HCT116 (cell line): ENCODE measurements at regions not wholly inside any gene's neighbourhood (a gene's known extent, or its start where the extent isn't known, plus 50 kb on each side); places are given as distances from the start of the nearest gene placed in this dataset.

Experiments used
- ATAC-seq: fragments of 200-7000 bp; cut with Tn5 transposase; 2 replicates; pipeline ENCODE4 v1.9.1; 2020; ENCODE audit warnings: mild to moderate bottlenecking, moderate library complexity
- BruUV-seq: library from RNA; stranded (reverse); fragments of 400-500 nt; replicated peaks from 2 replicates; lab custom pipeline; 2021; lab: Mats Ljungman, UMichigan
- CTCF ChIA-PET: fragments of 300-600 bp; sonication (Branson Sonifier 250); formaldehyde crosslinking; loops from one replicate; lab custom pipeline; 2021; ENCODE audit warnings: antibody characterized with exemption; lab: Charles Lee
- POLR2A ChIA-PET: fragments of 300-600, 350-600 bp; sonication (Branson Sonifier 250); formaldehyde crosslinking; loops from one replicate; lab custom pipeline; 2021; ENCODE audit warnings: antibody characterized with exemption; lab: Charles Lee
- RAD21 ChIA-PET, 2 experiments: fragments of 300-600 bp; sonication (Branson Sonifier 250); formaldehyde crosslinking; loops; one replicate each; lab custom pipeline; 2023; ENCODE audit warnings: low total read pairs in 2 of 2; ENCODE audit not compliant: uncharacterized antibody in 2 of 2, unreplicated experiment in 2 of 2, low non-redundant PET in 1 of 2; lab: Charles Lee
- DNase-seq: peaks from one replicate; pipeline ENCODE4 v3.0.0-alpha.2; 2010; ENCODE audit warnings: low read depth, low spot score
- H2AFZ ChIP-seq: fragments of 200-600 bp; shearing (Covaris generic), sonication (generic); 2 replicates; pipeline ENCODE4 v1.6.1; 2017; ENCODE audit warnings: low read depth, mixed run types, mixed read lengths, antibody characterized with exemption, low read length; ENCODE audit not compliant: poor library complexity, severe bottlenecking
- H3K27ac ChIP-seq: 2 replicates; pipeline ENCODE4 v1.5.1; 2012; ENCODE audit warnings: low read depth, low read length
- H3K27me3 ChIP-seq: fragments of 200-600 bp; sonication (generic); 2 replicates; pipeline ENCODE4 v1.6.1; 2016; ENCODE audit warnings: mixed run types, low read length, mixed read lengths; ENCODE audit not compliant: insufficient read depth
- H3K36me3 ChIP-seq, 2 experiments: fragments of 200-500 bp in 1 of 2; fragments of 200-600 bp in 1 of 2; sonication (Bioruptor generic) in 1 of 2; sonication (generic) in 1 of 2; 2 replicates each; pipeline versions ENCODE4 v1.5.1 to v1.6.1; 2014 to 2016; ENCODE audit warnings: low read length in 2 of 2, inconsistent platforms in 1 of 2, mixed read lengths in 1 of 2, mixed run types in 1 of 2; ENCODE audit not compliant: insufficient read depth in 2 of 2, control insufficient read depth in 1 of 2
- H3K4me1 ChIP-seq, 2 experiments: fragments of 200-600 bp in 1 of 2; sonication (generic) in 1 of 2; 2 replicates each; pipeline versions ENCODE4 v1.5.1 to v1.6.1; 2012 to 2017; ENCODE audit warnings: low read length in 2 of 2, inconsistent platforms in 1 of 2, mild to moderate bottlenecking in 1 of 2, mixed read lengths in 1 of 2, mixed run types in 1 of 2, moderate library complexity in 1 of 2; ENCODE audit not compliant: insufficient read depth in 2 of 2, control insufficient read depth in 1 of 2
- H3K4me2 ChIP-seq: fragments of 200-600 bp; sonication (generic); 2 replicates; pipeline ENCODE4 v1.6.1; 2017; ENCODE audit warnings: mixed run types, low read length, mixed read lengths
- H3K4me3 ChIP-seq, 2 experiments: fragments of 200-600 bp in 1 of 2; sonication (generic) in 1 of 2; replicated peaks in 1 of 2; 2 replicates each; pipeline ENCODE4 v1.5.1; 2011 to 2016; ENCODE audit warnings: low read length in 2 of 2, control low read depth in 1 of 2, low read depth in 1 of 2, mild to moderate bottlenecking in 1 of 2, mixed read lengths in 1 of 2, mixed run types in 1 of 2
- H3K79me2 ChIP-seq: fragments of 200-600 bp; sonication (generic); 2 replicates; pipeline ENCODE4 v1.6.1; 2017; ENCODE audit warnings: mild to moderate bottlenecking, mixed run types, low read length, moderate library complexity, mixed read lengths; ENCODE audit not compliant: insufficient read depth
- H3K9ac ChIP-seq: fragments of 200-600 bp; sonication (generic); 2 replicates; pipeline ENCODE4 v1.6.1; 2016; ENCODE audit warnings: low read length, mixed read lengths
- H3K9me2 ChIP-seq: fragments of 200-600 bp; sonication (generic), shearing (Covaris generic); 2 replicates; pipeline ENCODE4 v1.6.1; 2017; ENCODE audit warnings: mixed run types, mild to moderate bottlenecking, moderate library complexity; ENCODE audit not compliant: insufficient read depth
- H3K9me3 ChIP-seq, 2 experiments: fragments of 200-500 bp in 1 of 2; fragments of 200-600 bp in 1 of 2; sonication (Bioruptor generic) in 1 of 2; sonication (generic) in 1 of 2; 2 replicates each; pipeline ENCODE4 v1.6.1; 2014 to 2017; ENCODE audit warnings: low read length in 2 of 2, mixed read lengths in 2 of 2, inconsistent platforms in 1 of 2, low read depth in 1 of 2, mild to moderate bottlenecking in 1 of 2, mixed run types in 1 of 2, moderate library complexity in 1 of 2; ENCODE audit not compliant: control insufficient read depth in 1 of 2, insufficient read depth in 1 of 2
- H4K20me1 ChIP-seq: fragments of 200-600 bp; sonication (generic), shearing (Covaris generic); 2 replicates; pipeline ENCODE4 v1.6.1; 2017; ENCODE audit warnings: mixed run types, mild to moderate bottlenecking, moderate library complexity; ENCODE audit not compliant: insufficient read depth
- CEBPB ChIP-seq: IDR thresholded peaks from 2 replicates; pipeline ENCODE4 v1.6.1; 2012; ENCODE audit warnings: low read depth
- EGR1 ChIP-seq: IDR thresholded peaks from 2 replicates; pipeline ENCODE4 v1.6.1; 2012; ENCODE audit warnings: low read depth
- EZH2 ChIP-seq: fragments of 200-600 bp; sonication (generic); IDR thresholded peaks from 2 replicates; pipeline ENCODE4 v1.6.1; 2017; ENCODE audit warnings: antibody characterized with exemption, mixed run types
- FOSL1 ChIP-seq: IDR thresholded peaks from 2 replicates; pipeline ENCODE4 v1.6.1; 2012; ENCODE audit warnings: low read depth
- JUND ChIP-seq: IDR thresholded peaks from 2 replicates; pipeline ENCODE4 v1.6.1; 2012
- POLR2AphosphoS5 ChIP-seq: IDR thresholded peaks from 2 replicates; pipeline ENCODE4 v1.6.1; 2011; ENCODE audit warnings: mild to moderate bottlenecking, low read depth, low read length, moderate library complexity
- RAD21 ChIP-seq: IDR thresholded peaks from 2 replicates; pipeline ENCODE4 v1.6.1; 2012; ENCODE audit warnings: low read depth, mild to moderate bottlenecking
- REST ChIP-seq: IDR thresholded peaks from 2 replicates; pipeline ENCODE4 v1.6.1; 2012; ENCODE audit warnings: low read depth
- SP1 ChIP-seq: IDR thresholded peaks from 2 replicates; pipeline ENCODE4 v1.6.1; 2012; ENCODE audit warnings: low read depth
- TCF7L2 ChIP-seq: IDR thresholded peaks from 2 replicates; pipeline ENCODE4 v1.7.0; 2011; ENCODE audit warnings: borderline replicate concordance, inconsistent platforms; ENCODE audit not compliant: insufficient read depth, insufficient read length; ENCODE audit errors: extremely low read depth
- YY1 ChIP-seq: IDR thresholded peaks from 2 replicates; pipeline ENCODE4 v1.6.1; 2011; ENCODE audit warnings: low read length, low read depth, moderate library complexity, mild to moderate bottlenecking; ENCODE audit not compliant: insufficient replicate concordance; ENCODE audit errors: extremely low read depth
- ZBTB33 ChIP-seq: IDR thresholded peaks from 2 replicates; pipeline ENCODE4 v1.6.1; 2011; ENCODE audit warnings: mild to moderate bottlenecking, low read length, moderate library complexity; ENCODE audit not compliant: insufficient replicate concordance; ENCODE audit errors: extremely low read depth
- ZFX ChIP-seq: fragments of 450-650 bp; IDR thresholded peaks from 2 replicates; pipeline ENCODE4 v1.6.1; 2017
- intact Hi-C: fragments of 100-400 bp; cut with micrococcal nuclease; formaldehyde crosslinking; loops from 2 replicates; pipeline ENCODE4 v1.10.0; 2022
- TF ChIP-seq, protein P1 (sequence below): IDR thresholded peaks from 2 replicates; pipeline ENCODE4 v1.6.1; 2012

GRCh38 chr5:39775086-39775796 lies 350.5 kb upstream of the DAB2 start:
- Histone ChIP-seq H3K27ac (no peak overlapping the region), H3K36me3 (no peaks in the 10 kb centered on the region), H3K79me2 (no peaks in the 10 kb centered on the region), H3K4me2 (no peak overlapping the region), H3K9ac (no peak overlapping the region), H3K27me3 (no peaks in the 10 kb centered on the region), H3K4me3 (no peak overlapping the region), H3K9me2 (no peaks in the 10 kb centered on the region), H4K20me1 (no peaks in the 10 kb centered on the region; the same call in 1 of the 2 replicates), H3K4me1 (peaks cover 0 to 5% of the 10 kb centered on the region in 2 experiments; a peak in 1 of 4 replicates), H3K9me3 (no peaks in the 10 kb centered on the region), H2AFZ (no peak overlapping the region)
- DNase-seq (no peak), ATAC-seq (no peak)
- ChIA-PET RAD21 (no interaction called here), CTCF (no interaction called here), POLR2A (no interaction called here)
- BruUV-seq = no TSS peak
- TF ChIP-seq RAD21 (no peak), ZBTB33 (no peak), YY1 (no peak), JUND (no peak)
- intact Hi-C loops = no loop called here

- H2AFZ ChIP-seq = no peak overlapping the region
- no peak overlapping the region for H3K27ac ChIP-seq
- ChIA-PET CTCF (no interaction called here), RAD21 (no interaction called here), POLR2A (no interaction called here)
- H3K9ac ChIP-seq = no peak overlapping the region
- no peaks in the 10 kb centered on the region for H3K36me3 ChIP-seq
- no peaks in the 10 kb centered on the region for H3K27me3 ChIP-seq
- H3K4me2 ChIP-seq = no peak overlapping the region
- no peaks in the 10 kb centered on the region; the same call in 1 of the 2 replicates for H4K20me1 ChIP-seq
- intact Hi-C loops = no loop called here
- BruUV-seq = no TSS peak
- DNase-seq = no peak
- no peaks in the 10 kb centered on the region for H3K79me2 ChIP-seq
- H3K9me3 ChIP-seq = no peaks in the 10 kb centered on the region
- no peaks in the 10 kb centered on the region for H3K9me2 ChIP-seq
- no peak overlapping the region for H3K4me3 ChIP-seq
- ATAC-seq = no peak
- H3K4me1 ChIP-seq = peaks cover 0 to 5% of the 10 kb centered on the region in 2 experiments; a peak in 1 of 4 replicates
- TF ChIP-seq REST (no peak), ZFX (no peak), EGR1 (no peak), CEBPB (no peak), EZH2 (no peak), POLR2AphosphoS5 (no peak), RAD21 (no peak), SP1 (no peak), TCF7L2 (no peak), YY1 (no peak), FOSL1 (no peak)
- TF ChIP-seq, protein P1, sequence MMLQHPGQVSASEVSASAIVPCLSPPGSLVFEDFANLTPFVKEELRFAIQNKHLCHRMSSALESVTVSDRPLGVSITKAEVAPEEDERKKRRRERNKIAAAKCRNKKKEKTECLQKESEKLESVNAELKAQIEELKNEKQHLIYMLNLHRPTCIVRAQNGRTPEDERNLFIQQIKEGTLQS = no peak
Observed at GRCh38 chr5:39774605-39775004, 349.8 kb upstream of the DAB2 start.
